Lower leg skin (tissue), 3 donors: ENCODE measurements at regions not wholly inside any gene's neighbourhood (a gene's known extent, or its start where the extent isn't known, plus 50 kb on each side); places are given as distances from the start of the nearest gene placed in this dataset.

Experiments
- POLR2A ChIP-seq, 2 donors: fragments of 450-650 bp; IDR thresholded peaks; one replicate each; pipeline ENCODE4 v1.6.1; 2016 to 2017; ENCODE audit warnings: antibody characterized with exemption in 2 of 2, mild to moderate bottlenecking in 1 of 2, moderate library complexity in 1 of 2
- TF ChIP-seq, protein P1 (sequence below), 3 donors: fragments of 450-650 bp; IDR thresholded peaks; one replicate each; pipeline ENCODE4 v1.5.1; 2016; ENCODE audit warnings: antibody characterized with exemption in 3 of 3, mild to moderate bottlenecking in 3 of 3, moderate library complexity in 2 of 3

DNA sequence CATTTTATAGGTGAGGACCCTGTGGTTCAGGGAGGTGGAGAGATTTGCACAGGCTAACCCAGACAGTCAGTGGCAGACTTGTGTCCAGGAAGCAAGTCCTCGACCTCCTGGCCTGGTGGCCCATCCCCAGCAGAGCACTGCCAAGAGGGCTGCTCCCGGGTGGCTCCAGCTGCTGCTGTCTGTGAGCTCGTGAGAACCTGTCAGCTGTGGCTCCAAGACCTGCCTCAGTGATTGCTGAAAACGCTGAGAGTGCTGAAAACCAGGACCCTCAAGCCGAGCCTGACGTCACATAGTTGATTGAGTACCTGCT, 74.2 kb downstream of the RTL9 start:
- TF ChIP-seq, protein P1, sequence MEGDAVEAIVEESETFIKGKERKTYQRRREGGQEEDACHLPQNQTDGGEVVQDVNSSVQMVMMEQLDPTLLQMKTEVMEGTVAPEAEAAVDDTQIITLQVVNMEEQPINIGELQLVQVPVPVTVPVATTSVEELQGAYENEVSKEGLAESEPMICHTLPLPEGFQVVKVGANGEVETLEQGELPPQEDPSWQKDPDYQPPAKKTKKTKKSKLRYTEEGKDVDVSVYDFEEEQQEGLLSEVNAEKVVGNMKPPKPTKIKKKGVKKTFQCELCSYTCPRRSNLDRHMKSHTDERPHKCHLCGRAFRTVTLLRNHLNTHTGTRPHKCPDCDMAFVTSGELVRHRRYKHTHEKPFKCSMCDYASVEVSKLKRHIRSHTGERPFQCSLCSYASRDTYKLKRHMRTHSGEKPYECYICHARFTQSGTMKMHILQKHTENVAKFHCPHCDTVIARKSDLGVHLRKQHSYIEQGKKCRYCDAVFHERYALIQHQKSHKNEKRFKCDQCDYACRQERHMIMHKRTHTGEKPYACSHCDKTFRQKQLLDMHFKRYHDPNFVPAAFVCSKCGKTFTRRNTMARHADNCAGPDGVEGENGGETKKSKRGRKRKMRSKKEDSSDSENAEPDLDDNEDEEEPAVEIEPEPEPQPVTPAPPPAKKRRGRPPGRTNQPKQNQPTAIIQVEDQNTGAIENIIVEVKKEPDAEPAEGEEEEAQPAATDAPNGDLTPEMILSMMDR (IDR thresholded peaks at IDR 0.05), result no peak
- no peak for TF ChIP-seq POLR2A (IDR thresholded peaks at IDR 0.05)
